HUES6 (cell line): ENCODE measurements at regions not wholly inside any gene's neighbourhood (a gene's known extent, or its start where the extent isn't known, plus 50 kb on each side); places are given as distances from the start of the nearest gene placed in this dataset.

Experiments
- H3K27ac ChIP-seq: 2 replicates; pipeline ENCODE4 v1.7.0; 2013; ENCODE audit warnings: low read depth, mild to moderate bottlenecking, low read length, inconsistent platforms
- H3K27me3 ChIP-seq: 2 replicates; pipeline ENCODE4 v1.6.1; 2013; ENCODE audit warnings: low read length; ENCODE audit not compliant: control insufficient read depth, insufficient read depth
- H3K36me3 ChIP-seq: 2 replicates; pipeline ENCODE4 v1.6.1; 2013; ENCODE audit warnings: low read length; ENCODE audit not compliant: control insufficient read depth, insufficient read depth
- H3K4me1 ChIP-seq: 2 replicates; pipeline ENCODE4 v1.6.1; 2013; ENCODE audit warnings: low read length; ENCODE audit not compliant: control insufficient read depth, insufficient read depth
- H3K4me3 ChIP-seq: 2 replicates; pipeline ENCODE4 v1.5.1; 2013; ENCODE audit warnings: low read depth, low read length
- H3K9ac ChIP-seq: one replicate; pipeline ENCODE4 v1.6.1; 2013; ENCODE audit warnings: mild to moderate bottlenecking, low read length
- H3K9me3 ChIP-seq: 2 replicates; pipeline ENCODE4 v1.6.1; 2013; ENCODE audit warnings: low read depth, low read length; ENCODE audit not compliant: control insufficient read depth, insufficient read depth

GRCh38 chr7:3164380-3164792 is 120.7 kb upstream of the CARD11 start:
- peaks cover 5% of the 10 kb centered on the region; the same call in 1 of the 2 replicates for H3K9me3 ChIP-seq
- H3K27ac ChIP-seq: no peak overlapping the region
- no peaks in the 10 kb centered on the region for H3K27me3 ChIP-seq

GRCh38 chr7:3165681-3166580 is 122.3 kb upstream of the CARD11 start:
- Histone ChIP-seq H3K9me3 (peaks cover 5% of the 10 kb centered on the region; the same call in 1 of the 2 replicates), H3K36me3 (no peaks in the 10 kb centered on the region), H3K4me1 (peaks cover 15% of the 10 kb centered on the region), H3K27ac (no peak overlapping the region), H3K4me3 (no peak overlapping the region), H3K9ac (no peak overlapping the region), H3K27me3 (no peaks in the 10 kb centered on the region)

More at GRCh38 chr7:3164380-3164792, 120.7 kb upstream of the CARD11 start:
- Histone ChIP-seq H3K4me1 (peaks cover 15% of the 10 kb centered on the region), H3K4me3 (no peak overlapping the region), H3K9ac (no peak overlapping the region), H3K36me3 (no peaks in the 10 kb centered on the region)

GRCh38 chr7:3167551-3167950 is 123.9 kb upstream of the CARD11 start:
- H3K4me3 ChIP-seq: no peak overlapping the region
- H3K9ac ChIP-seq: no peak overlapping the region
- no peaks in the 10 kb centered on the region for H3K27me3 ChIP-seq
- H3K27ac ChIP-seq: no peak overlapping the region
- peaks cover 15% of the 10 kb centered on the region for H3K4me1 ChIP-seq
- H3K36me3 ChIP-seq: no peaks in the 10 kb centered on the region
- H3K9me3 ChIP-seq: peaks cover 10% of the 10 kb centered on the region; the same call in 1 of the 2 replicates

GRCh38 chr7:3168370-3168769 is 124.7 kb upstream of the CARD11 start:
- 0 out of 2 replicates have a peak, but pooled peaks cover 6% of the 10 kb centered on the region for H3K9me3 ChIP-seq
- H3K9ac ChIP-seq: no peak overlapping the region
- H3K36me3 ChIP-seq: no peaks in the 10 kb centered on the region
- no peaks in the 10 kb centered on the region for H3K27me3 ChIP-seq
- peaks cover 15% of the 10 kb centered on the region for H3K4me1 ChIP-seq
- no peak overlapping the region for H3K4me3 ChIP-seq
- H3K27ac ChIP-seq: no peak overlapping the region

- H3K4me3 ChIP-seq: no peak overlapping the region
- H3K9me3 ChIP-seq: 0 out of 2 replicates have a peak, but pooled peaks cover 6% of the 10 kb centered on the region
These were observed 125.2 kb upstream of the CARD11 start for GRCh38 chr7:3168869-3169268.

GRCh38 chr7:3172768-3173280 is 128.2 kb upstream of the SDK1 start:
- Histone ChIP-seq H3K9me3 (0 out of 2 replicates have a peak, but pooled peaks cover 6% of the 10 kb centered on the region), H3K4me3 (no peak overlapping the region), H3K9ac (no peak overlapping the region), H3K4me1 (peaks cover 23% of the 10 kb centered on the region), H3K27ac (no peak overlapping the region), H3K36me3 (no peaks in the 10 kb centered on the region), H3K27me3 (no peaks in the 10 kb centered on the region)

More at GRCh38 chr7:3168869-3169268, 125.2 kb upstream of the CARD11 start:
- Histone ChIP-seq H3K27me3 (no peaks in the 10 kb centered on the region), H3K36me3 (no peaks in the 10 kb centered on the region), H3K9ac (no peak overlapping the region), H3K4me1 (peaks cover 15% of the 10 kb centered on the region), H3K27ac (no peak overlapping the region)

- 0 out of 2 replicates have a peak, but pooled peaks cover 6% of the 10 kb centered on the region for H3K9me3 ChIP-seq
- no peak overlapping the region for H3K4me3 ChIP-seq
- H3K36me3 ChIP-seq: no peaks in the 10 kb centered on the region
- peaks cover 12% of the 10 kb centered on the region for H3K4me1 ChIP-seq
- no peak overlapping the region for H3K27ac ChIP-seq
- H3K27me3 ChIP-seq: no peaks in the 10 kb centered on the region
- H3K9ac ChIP-seq: no peak overlapping the region
These were observed 126.4 kb upstream of the SDK1 start for GRCh38 chr7:3174515-3175284.

- Histone ChIP-seq H3K27me3 (no peaks in the 10 kb centered on the region), H3K4me1 (peaks cover 12% of the 10 kb centered on the region), H3K9me3 (0 out of 2 replicates have a peak, but pooled peaks cover 6% of the 10 kb centered on the region), H3K27ac (no peak overlapping the region), H3K9ac (no peak overlapping the region), H3K4me3 (no peak overlapping the region), H3K36me3 (no peaks in the 10 kb centered on the region)
These were observed 125.7 kb upstream of the SDK1 start for GRCh38 chr7:3175285-3175902.

- peaks cover 12% of the 10 kb centered on the region for H3K4me1 ChIP-seq
- H3K36me3 ChIP-seq: no peaks in the 10 kb centered on the region
- 0 out of 2 replicates have a peak, but pooled peaks cover 6% of the 10 kb centered on the region for H3K9me3 ChIP-seq
- no peaks in the 10 kb centered on the region for H3K27me3 ChIP-seq
- H3K27ac ChIP-seq: no peak overlapping the region
- H3K4me3 ChIP-seq: no peak overlapping the region
- H3K9ac ChIP-seq: no peak overlapping the region
These were observed 124.7 kb upstream of the SDK1 start for GRCh38 chr7:3176112-3177000.

GRCh38 chr7:3177271-3177670 is 123.8 kb upstream of the SDK1 start:
- Histone ChIP-seq H3K36me3 (no peaks in the 10 kb centered on the region), H3K4me1 (peaks cover 12% of the 10 kb centered on the region), H3K4me3 (no peak overlapping the region), H3K9ac (no peak overlapping the region), H3K27ac (no peak overlapping the region), H3K27me3 (no peaks in the 10 kb centered on the region), H3K9me3 (0 out of 2 replicates have a peak, but pooled peaks cover under 1% of the 10 kb centered on the region)
